ENCODE measurements at regions not wholly inside any gene's neighbourhood (a gene's known extent, or its start where the extent isn't known, plus 50 kb on each side); places are given as distances from the start of the nearest gene placed in this dataset.
"Not testable (repeated sequence)": the region's sequence is repeated elsewhere in the genome, so short reads cannot be mapped to it uniquely, and the experiment has no call there.

- H3K4me1 ChIP-seq (ENCODE audit: insufficient read depth, low read length) = no peaks in the 10 kb centered on the region
- H3K9me3 ChIP-seq (ENCODE audit: low read length) = no peaks in the 10 kb centered on the region
- no peak overlapping the region for H3K27ac ChIP-seq (ENCODE audit: low read depth, low read length)
- no peaks in the 10 kb centered on the region for H3K36me3 ChIP-seq (ENCODE audit: insufficient read depth, low read length)
- no peak overlapping the region for H3K4me3 ChIP-seq (ENCODE audit: low read depth in 1 of 2, low read length in 2 of 2)
- H3K27me3 ChIP-seq (ENCODE audit: control insufficient read depth in 1 of 2, insufficient read depth in 2 of 2, low read length in 2 of 2) = no peaks in the 10 kb centered on the region
- H3K9ac ChIP-seq (ENCODE audit: low read length) = no peak overlapping the region
Observed at GRCh38 chr2:219748671-219749570, 121.5 kb downstream of the SLC4A3 start.

GRCh38 chr2:219751121-219751520 is 123.7 kb downstream of the SLC4A3 start:
- not testable (repeated sequence) for H3K9me3 ChIP-seq (ENCODE audit: low read length); H3K36me3 ChIP-seq (ENCODE audit: insufficient read depth, low read length); H3K4me3 ChIP-seq (ENCODE audit: low read depth in 1 of 2, low read length in 2 of 2); H3K4me1 ChIP-seq (ENCODE audit: insufficient read depth, low read length); H3K27me3 ChIP-seq (ENCODE audit: control insufficient read depth in 1 of 2, insufficient read depth in 2 of 2, low read length in 2 of 2); H3K27ac ChIP-seq (ENCODE audit: low read depth, low read length); H3K9ac ChIP-seq (ENCODE audit: low read length)

GRCh38 chr2:219752726-219753125 is 125.3 kb downstream of the SLC4A3 start:
- Histone ChIP-seq H3K4me3 (ENCODE audit: low read depth in 1 of 2, low read length in 2 of 2) (no peak overlapping the region), H3K9ac (ENCODE audit: low read length) (no peak overlapping the region), H3K4me1 (ENCODE audit: insufficient read depth, low read length) (no peaks in the 10 kb centered on the region), H3K9me3 (ENCODE audit: low read length) (no peaks in the 10 kb centered on the region), H3K36me3 (ENCODE audit: insufficient read depth, low read length) (no peaks in the 10 kb centered on the region), H3K27ac (ENCODE audit: low read depth, low read length) (no peak overlapping the region), H3K27me3 (ENCODE audit: control insufficient read depth in 1 of 2, insufficient read depth in 2 of 2, low read length in 2 of 2) (no peaks in the 10 kb centered on the region)

GRCh38 chr2:219758907-219759680 is 131.7 kb downstream of the SLC4A3 start:
- Histone ChIP-seq H3K4me1 (ENCODE audit: insufficient read depth, low read length) (no peaks in the 10 kb centered on the region), H3K36me3 (ENCODE audit: insufficient read depth, low read length) (no peaks in the 10 kb centered on the region), H3K9ac (ENCODE audit: low read length) (no peak overlapping the region), H3K27me3 (ENCODE audit: control insufficient read depth in 1 of 2, insufficient read depth in 2 of 2, low read length in 2 of 2) (no peaks in the 10 kb centered on the region), H3K27ac (ENCODE audit: low read depth, low read length) (no peak overlapping the region), H3K9me3 (ENCODE audit: low read length) (no peaks in the 10 kb centered on the region), H3K4me3 (ENCODE audit: low read depth in 1 of 2, low read length in 2 of 2) (no peak overlapping the region)

GRCh38 chr2:219759801-219760200 is 132.4 kb downstream of the SLC4A3 start:
- Histone ChIP-seq H3K4me1 (ENCODE audit: insufficient read depth, low read length) (no peaks in the 10 kb centered on the region), H3K4me3 (ENCODE audit: low read depth in 1 of 2, low read length in 2 of 2) (no peak overlapping the region), H3K27ac (ENCODE audit: low read depth, low read length) (no peak overlapping the region), H3K27me3 (ENCODE audit: control insufficient read depth in 1 of 2, insufficient read depth in 2 of 2, low read length in 2 of 2) (no peaks in the 10 kb centered on the region), H3K9ac (ENCODE audit: low read length) (no peak overlapping the region), H3K36me3 (ENCODE audit: insufficient read depth, low read length) (no peaks in the 10 kb centered on the region), H3K9me3 (ENCODE audit: low read length) (no peaks in the 10 kb centered on the region)

GRCh38 chr2:219765231-219765911 is 137.9 kb downstream of the SLC4A3 start:
- Histone ChIP-seq H3K27me3 (ENCODE audit: control insufficient read depth in 1 of 2, insufficient read depth in 2 of 2, low read length in 2 of 2) (no peaks in the 10 kb centered on the region), H3K9ac (ENCODE audit: low read length) (no peak overlapping the region)

GRCh38 chr2:219766658-219767057 is 139.2 kb downstream of the SLC4A3 start:
- Histone ChIP-seq H3K9ac (ENCODE audit: low read length) (no peak overlapping the region), H3K27me3 (ENCODE audit: control insufficient read depth in 1 of 2, insufficient read depth in 2 of 2, low read length in 2 of 2) (no peaks in the 10 kb centered on the region), H3K27ac (ENCODE audit: low read depth, low read length) (no peak overlapping the region), H3K9me3 (ENCODE audit: low read length) (no peaks in the 10 kb centered on the region), H3K4me1 (ENCODE audit: insufficient read depth, low read length) (no peaks in the 10 kb centered on the region), H3K36me3 (ENCODE audit: insufficient read depth, low read length) (no peaks in the 10 kb centered on the region), H3K4me3 (ENCODE audit: low read depth in 1 of 2, low read length in 2 of 2) (no peak overlapping the region)

More at GRCh38 chr2:219765231-219765911, 137.9 kb downstream of the SLC4A3 start:
- Histone ChIP-seq H3K27ac (ENCODE audit: low read depth, low read length) (no peak overlapping the region), H3K36me3 (ENCODE audit: insufficient read depth, low read length) (no peaks in the 10 kb centered on the region), H3K4me1 (ENCODE audit: insufficient read depth, low read length) (no peaks in the 10 kb centered on the region), H3K4me3 (ENCODE audit: low read depth in 1 of 2, low read length in 2 of 2) (no peak overlapping the region), H3K9me3 (ENCODE audit: low read length) (no peaks in the 10 kb centered on the region)

- Histone ChIP-seq H3K9me3 (ENCODE audit: low read length) (no peaks in the 10 kb centered on the region), H3K4me1 (ENCODE audit: insufficient read depth, low read length) (no peaks in the 10 kb centered on the region), H3K27me3 (ENCODE audit: control insufficient read depth in 1 of 2, insufficient read depth in 2 of 2, low read length in 2 of 2) (no peaks in the 10 kb centered on the region), H3K36me3 (ENCODE audit: insufficient read depth, low read length) (no peaks in the 10 kb centered on the region), H3K9ac (ENCODE audit: low read length) (no peak overlapping the region), H3K27ac (ENCODE audit: low read depth, low read length) (no peak overlapping the region), H3K4me3 (ENCODE audit: low read depth in 1 of 2, low read length in 2 of 2) (no peak overlapping the region)
Observed at GRCh38 chr2:219769090-219769910, 141.9 kb downstream of the SLC4A3 start.

GRCh38 chr2:219772103-219772635 is 144.7 kb downstream of the SLC4A3 start:
- no peak overlapping the region for H3K4me3 ChIP-seq (ENCODE audit: low read depth in 1 of 2, low read length in 2 of 2)
- H3K4me1 ChIP-seq (ENCODE audit: insufficient read depth, low read length) = no peaks in the 10 kb centered on the region
- no peak overlapping the region for H3K27ac ChIP-seq (ENCODE audit: low read depth, low read length)
- H3K9me3 ChIP-seq (ENCODE audit: low read length) = no peaks in the 10 kb centered on the region
- H3K9ac ChIP-seq (ENCODE audit: low read length) = no peak overlapping the region
- H3K27me3 ChIP-seq (ENCODE audit: control insufficient read depth in 1 of 2, insufficient read depth in 2 of 2, low read length in 2 of 2) = no peaks in the 10 kb centered on the region
- no peaks in the 10 kb centered on the region for H3K36me3 ChIP-seq (ENCODE audit: insufficient read depth, low read length)

- Histone ChIP-seq H3K9ac (ENCODE audit: low read length) (no peak overlapping the region), H3K36me3 (ENCODE audit: insufficient read depth, low read length) (no peaks in the 10 kb centered on the region), H3K27ac (ENCODE audit: low read depth, low read length) (no peak overlapping the region), H3K4me1 (ENCODE audit: insufficient read depth, low read length) (no peaks in the 10 kb centered on the region), H3K27me3 (ENCODE audit: control insufficient read depth in 1 of 2, insufficient read depth in 2 of 2, low read length in 2 of 2) (no peaks in the 10 kb centered on the region), H3K4me3 (ENCODE audit: low read depth in 1 of 2, low read length in 2 of 2) (no peak overlapping the region), H3K9me3 (ENCODE audit: low read length) (no peaks in the 10 kb centered on the region)
Observed at GRCh38 chr2:219772697-219773096, 145.3 kb downstream of the SLC4A3 start.

Data from muscle layer of colon (tissue), 2 donors.